OCI-LY1 (cell line): ENCODE measurements at regions not wholly inside any gene's neighbourhood (a gene's known extent, or its start where the extent isn't known, plus 50 kb on each side); places are given as distances from the start of the nearest gene placed in this dataset.

Experiments
- EZH2 ChIP-seq: fragments of 200-600 bp; sonication (generic), shearing (Covaris generic); IDR thresholded peaks from 2 replicates; pipeline ENCODE4 v1.8.0; 2017; ENCODE audit warnings: borderline replicate concordance, mixed run types, mild to moderate bottlenecking, antibody characterized with exemption, low read length, moderate library complexity, mixed read lengths
- TF ChIP-seq, protein P1 (sequence below): fragments of 200-600 bp; sonication (generic), shearing (Covaris generic); IDR thresholded peaks from 2 replicates; pipeline ENCODE4 v1.5.1; 2017; ENCODE audit warnings: mild to moderate bottlenecking, antibody characterized with exemption, low read length, moderate library complexity, mixed read lengths

DNA sequence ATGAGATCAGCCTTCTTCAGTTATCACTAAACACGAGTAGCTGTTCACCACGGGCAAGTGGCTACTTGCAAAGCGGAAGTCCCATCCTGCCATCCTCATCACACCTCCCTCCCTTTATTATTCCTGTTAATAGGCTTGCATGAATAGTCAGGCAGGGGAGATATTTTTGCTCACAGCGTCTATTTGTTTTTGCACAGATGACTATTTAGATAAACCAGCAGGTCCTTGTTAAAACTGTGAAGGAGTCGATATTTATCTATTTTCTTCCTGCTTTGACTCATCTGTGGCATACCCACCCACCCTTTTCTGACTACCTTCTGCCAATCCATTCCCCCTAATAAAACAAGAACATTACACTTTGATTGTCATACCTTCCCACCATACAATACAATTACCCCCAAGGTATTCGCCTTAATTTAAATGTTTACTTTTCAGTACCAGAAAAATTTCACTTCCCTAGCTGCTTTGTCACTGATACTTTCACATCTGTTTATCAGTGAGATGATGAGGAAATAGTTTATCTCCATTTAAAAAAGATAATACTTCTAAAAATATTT, 96.6 kb upstream of the BANK1 start:
- TF ChIP-seq, protein P1, sequence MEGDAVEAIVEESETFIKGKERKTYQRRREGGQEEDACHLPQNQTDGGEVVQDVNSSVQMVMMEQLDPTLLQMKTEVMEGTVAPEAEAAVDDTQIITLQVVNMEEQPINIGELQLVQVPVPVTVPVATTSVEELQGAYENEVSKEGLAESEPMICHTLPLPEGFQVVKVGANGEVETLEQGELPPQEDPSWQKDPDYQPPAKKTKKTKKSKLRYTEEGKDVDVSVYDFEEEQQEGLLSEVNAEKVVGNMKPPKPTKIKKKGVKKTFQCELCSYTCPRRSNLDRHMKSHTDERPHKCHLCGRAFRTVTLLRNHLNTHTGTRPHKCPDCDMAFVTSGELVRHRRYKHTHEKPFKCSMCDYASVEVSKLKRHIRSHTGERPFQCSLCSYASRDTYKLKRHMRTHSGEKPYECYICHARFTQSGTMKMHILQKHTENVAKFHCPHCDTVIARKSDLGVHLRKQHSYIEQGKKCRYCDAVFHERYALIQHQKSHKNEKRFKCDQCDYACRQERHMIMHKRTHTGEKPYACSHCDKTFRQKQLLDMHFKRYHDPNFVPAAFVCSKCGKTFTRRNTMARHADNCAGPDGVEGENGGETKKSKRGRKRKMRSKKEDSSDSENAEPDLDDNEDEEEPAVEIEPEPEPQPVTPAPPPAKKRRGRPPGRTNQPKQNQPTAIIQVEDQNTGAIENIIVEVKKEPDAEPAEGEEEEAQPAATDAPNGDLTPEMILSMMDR = no peak
- no peak for TF ChIP-seq EZH2
